Erythroblast (primary cell): ENCODE measurements at regions not wholly inside any gene's neighbourhood (a gene's known extent, or its start where the extent isn't known, plus 50 kb on each side); places are given as distances from the start of the nearest gene placed in this dataset.

Experiments
- GATA1 ChIP-seq: IDR thresholded peaks from 2 replicates; pipeline ENCODE4 v1.6.1; 2011; ENCODE audit warnings: low read depth, mild to moderate bottlenecking, control low read depth, low read length, moderate library complexity
- POLR2A ChIP-seq: IDR thresholded peaks from 2 replicates; pipeline ENCODE4 v1.6.1; 2011; ENCODE audit warnings: mild to moderate bottlenecking, low read length

DNA sequence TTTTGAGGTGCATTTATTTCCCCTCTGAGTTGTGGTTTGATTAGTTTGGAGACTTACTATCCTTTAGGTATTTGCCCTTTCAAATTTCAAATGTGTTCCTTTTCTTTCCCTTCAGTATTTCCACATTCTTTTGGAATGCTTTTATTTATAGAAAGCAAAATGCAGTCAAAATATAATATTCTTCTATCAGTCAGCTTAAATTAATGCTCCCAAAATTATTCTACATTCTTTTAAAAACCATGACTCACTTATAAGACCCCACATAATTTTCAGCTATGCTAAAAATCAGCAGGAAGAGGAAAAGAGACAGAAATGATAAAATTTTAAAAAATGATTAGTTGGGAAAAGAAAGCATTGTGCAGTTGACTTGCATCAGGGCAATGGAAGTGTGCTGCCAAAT lies 180.0 kb upstream of the SMLR1 start:
- TF ChIP-seq POLR2A: no peak
- TF ChIP-seq GATA1: no peak
